K562 (cell line): ENCODE measurements at regions not wholly inside any gene's neighbourhood (a gene's known extent, or its start where the extent isn't known, plus 50 kb on each side); places are given as distances from the start of the nearest gene placed in this dataset.

Experiments
- ATAC-seq: fragments of 200-7000 bp; cut with Tn5 transposase; 3 replicates; pipeline ENCODE4 v1.9.1; 2020; ENCODE audit warnings: moderate library complexity
- BruUV-seq: library from RNA; stranded (reverse); fragments of 400-500 nt; replicated peaks from 2 replicates; lab custom pipeline; 2021; lab: Mats Ljungman, UMichigan
- CTCF ChIA-PET: fragments of 300-600 bp; formaldehyde crosslinking; extraction: SDS; loops from one replicate; lab custom pipeline; 2021; ENCODE audit warnings: low intra/inter-chr PET ratio; lab: Yijun Ruan, JAX
- POLR2A ChIA-PET: fragments of 300-600, 350-650 bp; sonication (Branson Sonifier 250); formaldehyde crosslinking; extraction: SDS; loops from one replicate; lab custom pipeline; 2021; ENCODE audit warnings: antibody characterized with exemption, inconsistent platforms; lab: Yijun Ruan, JAX
- DNase-seq, 4 experiments: peaks; one replicate each; pipeline versions ENCODE4 v3.0.0 to v3.0.0-alpha.2; 2011 to 2018; ENCODE audit warnings: low spot score in 3 of 4, mixed read lengths in 3 of 4; ENCODE audit errors: extremely low read depth in 1 of 4
- FAIRE-seq: peaks from 2 replicates; lab custom pipeline; 2011; peaks lifted over from hg19 to GRCh38; lab: Jason Lieb, UNC
- H2AFZ ChIP-seq: 2 replicates; pipeline ENCODE4 v1.6.0; 2011; ENCODE audit warnings: low read depth, low read length, control low read depth, inconsistent platforms
- H3K27ac ChIP-seq: fragments of 200-600 bp; 3 replicates; pipeline ENCODE4 v1.8.0; 2011; ENCODE audit warnings: low read depth, mild to moderate bottlenecking, control low read depth, inconsistent platforms, low read length, moderate library complexity, mixed read lengths; ENCODE audit errors: extremely low read depth
- H3K27me3 ChIP-seq, 2 experiments: fragments of 300-600 bp in 1 of 2; 2 replicates in 1 of 2; 3 replicates in 1 of 2; pipeline versions ENCODE4 v1.6.0 to v1.8.0; 2011; ENCODE audit warnings: inconsistent platforms in 2 of 2, low read length in 2 of 2, mild to moderate bottlenecking in 1 of 2, mixed read lengths in 1 of 2, moderate library complexity in 1 of 2; ENCODE audit not compliant: control insufficient read depth in 2 of 2, insufficient read depth in 2 of 2
- H3K36me3 ChIP-seq: fragments of 300-600 bp; 3 replicates; pipeline ENCODE4 v1.8.0; 2011; ENCODE audit warnings: mild to moderate bottlenecking, low read length, inconsistent platforms; ENCODE audit not compliant: control insufficient read depth, insufficient read depth
- H3K4me1 ChIP-seq, 2 experiments: fragments of 200-600 bp in 1 of 2; replicated peaks in 1 of 2; 2 replicates in 1 of 2; 3 replicates in 1 of 2; pipeline versions ENCODE4 v1.5.1 to v1.8.0; 2011; ENCODE audit warnings: inconsistent platforms in 2 of 2, low read length in 2 of 2, mild to moderate bottlenecking in 1 of 2, mixed read lengths in 1 of 2, moderate library complexity in 1 of 2; ENCODE audit not compliant: control insufficient read depth in 2 of 2, insufficient read depth in 2 of 2
- H3K4me2 ChIP-seq: 2 replicates; pipeline ENCODE4 v1.6.1; 2011; ENCODE audit warnings: low read length, control low read depth, inconsistent platforms, mixed read lengths; ENCODE audit not compliant: insufficient read depth
- H3K4me3 ChIP-seq: fragments of 200-600 bp; sonication (generic), shearing (Covaris generic); 2 replicates; pipeline ENCODE4 v1.5.1; 2016; ENCODE audit warnings: control low read depth, inconsistent platforms
- H3K79me2 ChIP-seq: fragments of 200-600 bp; 3 replicates; pipeline ENCODE4 v1.8.0; 2011; ENCODE audit warnings: low read length, inconsistent platforms; ENCODE audit not compliant: control insufficient read depth, insufficient read depth
- H3K9ac ChIP-seq, 2 experiments: 2 replicates each; pipeline versions ENCODE4 v1.6.0 to v1.6.1; 2011; ENCODE audit warnings: low read depth in 2 of 2, low read length in 2 of 2, control low read depth in 1 of 2, inconsistent platforms in 1 of 2, mild to moderate bottlenecking in 1 of 2, mixed read lengths in 1 of 2; ENCODE audit not compliant: insufficient read depth in 1 of 2
- H3K9me1 ChIP-seq: one replicate; pipeline ENCODE4 v1.6.0; 2011; ENCODE audit warnings: inconsistent platforms, mild to moderate bottlenecking, low read length, moderate library complexity; ENCODE audit not compliant: control insufficient read depth, insufficient read depth
- H3K9me3 ChIP-seq: replicated peaks from 2 replicates; pipeline ENCODE4 v1.5.1; 2011; ENCODE audit warnings: low read depth, low read length, inconsistent platforms; ENCODE audit not compliant: control insufficient read depth, insufficient read depth
- H4K20me1 ChIP-seq: replicated peaks from 2 replicates; pipeline ENCODE4 v1.6.1; 2011; ENCODE audit warnings: low read length, inconsistent platforms, mixed read lengths; ENCODE audit not compliant: control insufficient read depth, insufficient read depth
- CBX8 ChIP-seq: fragments of 200-600 bp; sonication (generic); IDR thresholded peaks from 2 replicates; pipeline ENCODE4 v1.6.1; 2012; ENCODE audit warnings: borderline replicate concordance, mixed run types, low read depth, mild to moderate bottlenecking, moderate library complexity, mixed read lengths, low read length, control low read depth, inconsistent platforms; ENCODE audit not compliant: poor library complexity, severe bottlenecking; ENCODE audit errors: extremely low read depth
- CHD4 ChIP-seq: fragments of 200-600 bp; sonication (generic); IDR thresholded peaks from 3 replicates; pipeline ENCODE4 v1.6.1; 2012; ENCODE audit warnings: low read depth, mild to moderate bottlenecking, mixed read lengths, low read length, inconsistent platforms; ENCODE audit not compliant: insufficient read depth, insufficient replicate concordance, poor library complexity, severe bottlenecking
- CSDE1 ChIP-seq, 2 experiments: fragments of 450-650 bp; IDR thresholded peaks; 2 replicates each; pipeline ENCODE4 v1.6.1; 2016; ENCODE audit warnings: mild to moderate bottlenecking in 1 of 2
- JUNB ChIP-seq: fragments of 450-650 bp; formaldehyde crosslinking; conservative IDR thresholded peaks from 2 replicates; pipeline ENCODE4 v1.4.0; 2020; ENCODE audit warnings: mild to moderate bottlenecking
- MECOM ChIP-seq: fragments of 250-450 bp; sonication (Bioruptor Pico); IDR thresholded peaks from 2 replicates; pipeline ENCODE4 v1.8.0; 2022; ENCODE audit warnings: inconsistent platforms
- NCOA2 ChIP-seq, 2 experiments: fragments of 450-650 bp; IDR thresholded peaks; 2 replicates each; pipeline ENCODE4 v1.6.1; 2018; ENCODE audit warnings: mild to moderate bottlenecking in 2 of 2, moderate library complexity in 1 of 2; ENCODE audit not compliant: partially characterized antibody in 2 of 2
- NFE2 ChIP-seq: IDR thresholded peaks from 2 replicates; pipeline ENCODE4 v1.6.1; 2014; ENCODE audit warnings: antibody characterized with exemption, low read depth
- TGIF2 ChIP-seq: sonication (generic); formaldehyde crosslinking; IDR thresholded peaks from 2 replicates; pipeline ENCODE4 v1.8.1; 2022; ENCODE audit warnings: mild to moderate bottlenecking, missing genetic modification reagents, moderate library complexity
- VEZF1 ChIP-seq: fragments of 200-800 bp; sonication (Bioruptor generic); IDR thresholded peaks from 2 replicates; pipeline ENCODE4 v1.6.1; 2017; ENCODE audit warnings: missing genetic modification characterization, missing compliant biosample characterization
- ZBTB5 ChIP-seq: fragments of 450-650 bp; IDR thresholded peaks from 2 replicates; pipeline ENCODE4 v1.6.1; 2017; ENCODE audit warnings: antibody characterized with exemption
- ZFP36 ChIP-seq: fragments of 150-350 bp; IDR thresholded peaks from 2 replicates; pipeline ENCODE4 v1.6.1; 2018; ENCODE audit warnings: low read length, low read depth; ENCODE audit not compliant: partially characterized antibody
- ZNF217 ChIP-seq: sonication (generic); formaldehyde crosslinking; IDR thresholded peaks from 2 replicates; pipeline ENCODE4 v1.8.0; 2022; ENCODE audit warnings: mild to moderate bottlenecking, missing genetic modification reagents
- WGBS: fragments of 100-300 bp; shearing (Covaris generic); methylation state at CpG from one replicate; pipeline ENCODE4 v1.1.6; 2016; ENCODE audit warnings: low coverage, mixed read lengths; ENCODE audit not compliant: insufficient coverage; ENCODE audit errors: missing lambda C conversion rate; 5-methylcytosine and 5-hydroxymethylcytosine counted together
- in situ Hi-C: fragments of 300-500 bp; cut with MboI; formaldehyde crosslinking; loops from 4 replicates; pipeline ENCODE4 v1.15.0; 2018; ENCODE audit warnings: inconsistent platforms, mixed read lengths
- intact Hi-C: fragments of 100-400 bp; cut with micrococcal nuclease; formaldehyde crosslinking; loops from 2 replicates; pipeline ENCODE4 v1.14.2; 2022
- TF ChIP-seq, protein P1 (sequence below): IDR thresholded peaks from 3 replicates; pipeline ENCODE4 v1.6.1; 2011; ENCODE audit warnings: borderline replicate concordance, mild to moderate bottlenecking, moderate library complexity; ENCODE audit not compliant: insufficient read length; ENCODE audit errors: extremely low read depth

GRCh38 chr10:62866451-62866850 lies 50.3 kb upstream of the EGR2 start:
- intact Hi-C loops: no loop called here
- FAIRE-seq (no peak), DNase-seq (no peak), ATAC-seq (no peak)
- no peaks in the 10 kb centered on the region for H3K27me3 ChIP-seq
- H4K20me1 ChIP-seq: no peaks in the 10 kb centered on the region
- no peaks in the 10 kb centered on the region for H3K36me3 ChIP-seq
- ChIA-PET POLR2A (no interaction called here), CTCF (no interaction called here)
- H2AFZ ChIP-seq: no peak overlapping the region
- H3K79me2 ChIP-seq: no peaks in the 10 kb centered on the region
- TF ChIP-seq VEZF1 (no peak), ZFP36 (no peak), JUNB (CRISPR knock-in tag) (no peak), NCOA2 (IDR thresholded peaks at IDR 0.05; ENCODE audit: partially characterized antibody in 2 of 2) (no peak), NFE2 (no peak), CSDE1 (IDR thresholded peaks at IDR 0.05) (no peak), TGIF2 (CRISPR knock-in tag) (no peak), CHD4 (no peak), CBX8 (no peak), ZBTB5 (no peak), MECOM (no peak), ZNF217 (no peak)
- TF ChIP-seq, protein P1, sequence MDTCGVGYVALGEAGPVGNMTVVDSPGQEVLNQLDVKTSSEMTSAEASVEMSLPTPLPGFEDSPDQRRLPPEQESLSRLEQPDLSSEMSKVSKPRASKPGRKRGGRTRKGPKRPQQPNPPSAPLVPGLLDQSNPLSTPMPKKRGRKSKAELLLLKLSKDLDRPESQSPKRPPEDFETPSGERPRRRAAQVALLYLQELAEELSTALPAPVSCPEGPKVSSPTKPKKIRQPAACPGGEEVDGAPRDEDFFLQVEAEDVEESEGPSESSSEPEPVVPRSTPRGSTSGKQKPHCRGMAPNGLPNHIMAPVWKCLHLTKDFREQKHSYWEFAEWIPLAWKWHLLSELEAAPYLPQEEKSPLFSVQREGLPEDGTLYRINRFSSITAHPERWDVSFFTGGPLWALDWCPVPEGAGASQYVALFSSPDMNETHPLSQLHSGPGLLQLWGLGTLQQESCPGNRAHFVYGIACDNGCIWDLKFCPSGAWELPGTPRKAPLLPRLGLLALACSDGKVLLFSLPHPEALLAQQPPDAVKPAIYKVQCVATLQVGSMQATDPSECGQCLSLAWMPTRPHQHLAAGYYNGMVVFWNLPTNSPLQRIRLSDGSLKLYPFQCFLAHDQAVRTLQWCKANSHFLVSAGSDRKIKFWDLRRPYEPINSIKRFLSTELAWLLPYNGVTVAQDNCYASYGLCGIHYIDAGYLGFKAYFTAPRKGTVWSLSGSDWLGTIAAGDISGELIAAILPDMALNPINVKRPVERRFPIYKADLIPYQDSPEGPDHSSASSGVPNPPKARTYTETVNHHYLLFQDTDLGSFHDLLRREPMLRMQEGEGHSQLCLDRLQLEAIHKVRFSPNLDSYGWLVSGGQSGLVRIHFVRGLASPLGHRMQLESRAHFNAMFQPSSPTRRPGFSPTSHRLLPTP: no peak
- H3K9ac ChIP-seq: no peak overlapping the region
- H3K4me3 ChIP-seq: no peak overlapping the region
- in situ Hi-C loops: no loop called here
- no peaks in the 10 kb centered on the region for H3K9me1 ChIP-seq
- WGBS: 3% methylated on average over 2 of the region's 2 CpGs
- H3K4me1 ChIP-seq: no peaks in the 10 kb centered on the region
- no peaks in the 10 kb centered on the region for H3K9me3 ChIP-seq
- no TSS peak for BruUV-seq
- no peak overlapping the region for H3K4me2 ChIP-seq
- no peak overlapping the region for H3K27ac ChIP-seq
